H1 (cell line): ENCODE measurements at regions not wholly inside any gene's neighbourhood (a gene's known extent, or its start where the extent isn't known, plus 50 kb on each side); places are given as distances from the start of the nearest gene placed in this dataset.

Experiments
- CTCF ChIA-PET: fragments of 300-600 bp; sonication (Branson Sonifier 250); formaldehyde crosslinking; loops from one replicate; lab custom pipeline; 2021; ENCODE audit not compliant: partially characterized antibody; lab: Charles Lee
- POLR2A ChIA-PET: fragments of 300-600 bp; sonication (Branson Sonifier 250); formaldehyde crosslinking; loops from one replicate; lab custom pipeline; 2021; ENCODE audit warnings: inconsistent platforms; ENCODE audit not compliant: partially characterized antibody; lab: Charles Lee
- DNase-seq, 2 experiments: peaks; one replicate each; pipeline versions ENCODE4 v3.0.0 to v3.0.0-alpha.2; 2010 to 2022; ENCODE audit warnings: low spot score in 2 of 2, low read depth in 1 of 2, mixed read lengths in 1 of 2
- FAIRE-seq: peaks from 2 replicates; lab custom pipeline; 2011; peaks lifted over from hg19 to GRCh38; lab: Jason Lieb, UNC
- H2AFZ ChIP-seq: 2 replicates; pipeline ENCODE4 v1.8.1; 2012; ENCODE audit warnings: low read length, inconsistent platforms
- H2AK5ac ChIP-seq: 2 replicates; pipeline ENCODE4 v1.6.1; 2013; ENCODE audit warnings: low read depth, low read length
- H2BK120ac ChIP-seq: replicated peaks from 2 replicates; pipeline ENCODE3; 2013; ENCODE audit warnings: low read depth, low read length, inconsistent platforms
- H2BK12ac ChIP-seq: 2 replicates; pipeline ENCODE4 v1.6.1; 2013; ENCODE audit warnings: low read depth, low read length
- H2BK15ac ChIP-seq: 2 replicates; pipeline ENCODE4 v1.6.1; 2013; ENCODE audit warnings: low read length
- H2BK20ac ChIP-seq: 2 replicates; pipeline ENCODE4 v1.6.1; 2013; ENCODE audit warnings: low read length
- H2BK5ac ChIP-seq: 2 replicates; pipeline ENCODE4 v1.6.1; 2013; ENCODE audit warnings: low read depth, low read length
- H3K14ac ChIP-seq: 2 replicates; pipeline ENCODE4 v1.6.1; 2013; ENCODE audit warnings: inconsistent platforms; ENCODE audit not compliant: insufficient read length
- H3K18ac ChIP-seq: 2 replicates; pipeline ENCODE4 v1.6.1; 2013; ENCODE audit warnings: low read length; ENCODE audit errors: extremely low read depth
- H3K23ac ChIP-seq: 2 replicates; pipeline ENCODE4 v1.6.1; 2013; ENCODE audit warnings: inconsistent platforms; ENCODE audit not compliant: insufficient read length
- H3K23me2 ChIP-seq: 2 replicates; pipeline ENCODE4 v1.6.1; 2013; ENCODE audit warnings: low read depth, low read length
- H3K27ac ChIP-seq: 2 replicates; pipeline ENCODE4 v1.6.1; 2011; ENCODE audit warnings: low read depth, low read length, inconsistent platforms
- H3K27me3 ChIP-seq, 4 experiments: replicated peaks in 1 of 4; 1 replicate in 1 of 4; 2 replicates in 3 of 4; pipeline versions ENCODE4 v1.6.1 to v1.8.1; 2011 to 2013; ENCODE audit warnings: low read length in 3 of 4, mild to moderate bottlenecking in 3 of 4, inconsistent platforms in 2 of 4, mixed read lengths in 2 of 4, moderate library complexity in 1 of 4; ENCODE audit not compliant: control insufficient read depth in 3 of 4, insufficient read depth in 3 of 4; ENCODE audit errors: extremely low read depth in 1 of 4
- H3K36me3 ChIP-seq, 4 experiments: 2 replicates each; pipeline versions ENCODE4 v1.6.1 to v1.8.1; 2011 to 2013; ENCODE audit warnings: mild to moderate bottlenecking in 4 of 4, low read length in 3 of 4, moderate library complexity in 2 of 4, control low read depth in 1 of 4, inconsistent platforms in 1 of 4; ENCODE audit not compliant: insufficient read depth in 4 of 4, control insufficient read depth in 2 of 4
- H3K4ac ChIP-seq: replicated peaks from 2 replicates; pipeline ENCODE3; 2013; ENCODE audit warnings: low read length, low read depth, mixed read lengths, inconsistent platforms; ENCODE audit not compliant: insufficient read length
- H3K4me1 ChIP-seq, 4 experiments: replicated peaks in 1 of 4; 1 replicate in 1 of 4; 2 replicates in 3 of 4; pipeline versions ENCODE4 v1.6.1 to v1.8.1; 2011 to 2013; ENCODE audit warnings: low read length in 3 of 4, inconsistent platforms in 2 of 4, mixed read lengths in 1 of 4; ENCODE audit not compliant: insufficient read depth in 4 of 4, control insufficient read depth in 3 of 4
- H3K4me2 ChIP-seq, 2 experiments: 2 replicates each; pipeline versions ENCODE4 v1.6.1 to v1.8.1; 2011 to 2013; ENCODE audit warnings: low read depth in 2 of 2, low read length in 2 of 2, control low read depth in 1 of 2, inconsistent platforms in 1 of 2, mild to moderate bottlenecking in 1 of 2; ENCODE audit not compliant: insufficient read depth in 1 of 2
- H3K4me3 ChIP-seq, 4 experiments: fragments of 200-600, 300-600 bp in 1 of 4; sonication (generic), shearing (Covaris generic), sonication (Bioruptor Twin) in 1 of 4; 2 replicates each; pipeline versions ENCODE4 v1.5.1 to v1.8.1; 2011 to 2016; ENCODE audit warnings: low read length in 4 of 4, low read depth in 3 of 4, control low read depth in 2 of 4, inconsistent platforms in 2 of 4, mild to moderate bottlenecking in 2 of 4, mixed read lengths in 1 of 4, moderate library complexity in 1 of 4; ENCODE audit not compliant: insufficient read depth in 2 of 4; ENCODE audit errors: extremely low read depth in 1 of 4
- H3K56ac ChIP-seq: replicated peaks from 2 replicates; pipeline ENCODE3; 2013; ENCODE audit warnings: low read depth, mild to moderate bottlenecking, mixed read lengths, low read length, inconsistent platforms; ENCODE audit not compliant: insufficient read length
- H3K79me1 ChIP-seq: 2 replicates; pipeline ENCODE4 v1.6.1; 2013; ENCODE audit warnings: low read depth, low read length, control low read depth
- H3K79me2 ChIP-seq, 2 experiments: 2 replicates each; pipeline versions ENCODE4 v1.6.1 to v1.8.1; 2012 to 2013; ENCODE audit warnings: low read length in 2 of 2, mild to moderate bottlenecking in 2 of 2, inconsistent platforms in 1 of 2; ENCODE audit not compliant: insufficient read depth in 2 of 2, control insufficient read depth in 1 of 2
- H3K9ac ChIP-seq, 4 experiments: replicated peaks in 1 of 4; 1 replicate in 1 of 4; 2 replicates in 3 of 4; pipeline versions ENCODE4 v1.6.1 to v1.8.1; 2011 to 2013; ENCODE audit warnings: low read depth in 3 of 4, low read length in 3 of 4, control low read depth in 2 of 4, mild to moderate bottlenecking in 2 of 4, moderate library complexity in 2 of 4, inconsistent platforms in 1 of 4; ENCODE audit errors: extremely low read depth in 1 of 4
- H3K9me3 ChIP-seq, 2 experiments: 2 replicates each; pipeline versions ENCODE4 v1.6.1 to v1.8.1; 2012 to 2013; ENCODE audit warnings: mild to moderate bottlenecking in 2 of 2, moderate library complexity in 2 of 2, control low read depth in 1 of 2, inconsistent platforms in 1 of 2, low read depth in 1 of 2, low read length in 1 of 2, mixed read lengths in 1 of 2; ENCODE audit not compliant: insufficient read depth in 2 of 2
- H4K20me1 ChIP-seq, 2 experiments: replicated peaks in 1 of 2; 2 replicates each; pipeline versions ENCODE3 to v1.8.1; 2011 to 2013; ENCODE audit warnings: inconsistent platforms in 2 of 2, low read length in 2 of 2, mild to moderate bottlenecking in 1 of 2; ENCODE audit not compliant: insufficient read depth in 2 of 2, control insufficient read depth in 1 of 2
- H4K5ac ChIP-seq: 2 replicates; pipeline ENCODE4 v1.6.1; 2013; ENCODE audit warnings: low read length, low read depth, mixed read lengths, inconsistent platforms; ENCODE audit not compliant: insufficient read length
- H4K8ac ChIP-seq: 2 replicates; pipeline ENCODE4 v1.8.0; 2013; ENCODE audit warnings: mild to moderate bottlenecking, moderate library complexity, low read length, inconsistent platforms; ENCODE audit not compliant: insufficient read depth; ENCODE audit errors: extremely low read depth
- H4K91ac ChIP-seq: replicated peaks from 2 replicates; pipeline ENCODE3; 2013; ENCODE audit warnings: low read length, mixed read lengths, inconsistent platforms; ENCODE audit not compliant: insufficient read length
- BACH1 ChIP-seq: IDR thresholded peaks from 2 replicates; pipeline ENCODE4 v1.6.1; 2012; ENCODE audit warnings: low read length, improper control_type of control experiment
- BCL11A ChIP-seq, 2 experiments: IDR thresholded peaks; one replicate each; pipeline ENCODE4 v1.6.1; 2011; ENCODE audit warnings: low read depth in 2 of 2, low read length in 2 of 2, mild to moderate bottlenecking in 2 of 2
- CBX5 ChIP-seq: fragments of 300-800, 300-1000 bp; sonication (generic); IDR thresholded peaks from 2 replicates; pipeline ENCODE4 v1.7.1; 2016; ENCODE audit warnings: antibody characterized with exemption, low read length, low read depth
- NANOG ChIP-seq: IDR thresholded peaks from 2 replicates; pipeline ENCODE4 v1.6.1; 2011; ENCODE audit warnings: low read length, low read depth, mild to moderate bottlenecking, inconsistent platforms; ENCODE audit not compliant: insufficient read depth, poor library complexity, severe bottlenecking
- POU5F1 ChIP-seq: IDR thresholded peaks from 2 replicates; pipeline ENCODE4 v1.6.1; 2011; ENCODE audit warnings: low read depth, mild to moderate bottlenecking, low read length, moderate library complexity
- TBP ChIP-seq: IDR thresholded peaks from 2 replicates; pipeline ENCODE4 v1.6.1; 2011; ENCODE audit warnings: low read depth, low read length, improper control_type of control experiment
- WGBS, 2 experiments: shearing (Covaris generic) in 1 of 2; methylation state at CpG; one replicate each; pipeline versions ENCODE4 v1.1.6 to v1.1.7; 2013 to 2015; ENCODE audit warnings: low lambda C conversion rate in 2 of 2, mixed read lengths in 2 of 2, inconsistent platforms in 1 of 2, low coverage in 1 of 2, missing lambda C conversion rate in 1 of 2; ENCODE audit not compliant: insufficient replicate concordance in 2 of 2, insufficient coverage in 1 of 2, insufficient read length in 1 of 2; ENCODE audit errors: extremely low coverage in 1 of 2, missing lambda C conversion rate in 1 of 2; 5-methylcytosine and 5-hydroxymethylcytosine counted together

DNA sequence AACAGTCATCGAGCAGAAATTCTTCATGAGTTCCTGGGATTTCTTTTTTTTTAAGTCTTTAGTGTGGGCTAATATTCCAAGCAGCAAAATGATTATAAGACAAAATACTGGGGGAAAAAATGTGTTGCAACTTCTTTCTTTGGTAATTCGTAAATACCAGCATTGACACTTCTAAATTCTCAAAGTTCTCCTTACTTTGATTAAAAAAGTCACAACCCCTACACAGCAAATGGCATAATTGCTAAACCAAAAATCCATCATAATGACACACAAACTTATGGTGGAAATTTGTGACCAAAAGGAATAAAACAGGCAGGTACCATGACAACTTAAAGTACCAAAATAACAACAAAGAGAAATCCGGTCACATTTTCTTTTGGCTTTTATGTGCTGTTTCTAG lies 585.2 kb upstream of the PKN2 start:
- no peak overlapping the region for H3K4me3 ChIP-seq
- no peak overlapping the region for H3K56ac ChIP-seq
- H3K79me2 ChIP-seq, result no peaks in the 10 kb centered on the region
- no peak overlapping the region for H2BK5ac ChIP-seq
- no peak overlapping the region for H3K4me2 ChIP-seq
- no peak overlapping the region for H3K27ac ChIP-seq
- no peak overlapping the region for H3K23ac ChIP-seq
- DNase-seq (no peak), FAIRE-seq (no peak)
- no peak overlapping the region for H3K4ac ChIP-seq
- H2AK5ac ChIP-seq, result no peak overlapping the region
- H2AFZ ChIP-seq, result no peak overlapping the region
- no peak overlapping the region for H2BK120ac ChIP-seq
- H3K36me3 ChIP-seq, result no peaks in the 10 kb centered on the region
- H3K4me1 ChIP-seq, result no peaks in the 10 kb centered on the region
- no peak overlapping the region for H2BK12ac ChIP-seq
- H2BK15ac ChIP-seq, result no peak overlapping the region
- ChIA-PET POLR2A (no interaction called here), CTCF (no interaction called here)
- no peak overlapping the region for H3K18ac ChIP-seq
- TF ChIP-seq TBP, result no peak
- no peak for TF ChIP-seq POU5F1
- no peak for TF ChIP-seq CBX5
- no peak for TF ChIP-seq BCL11A (IDR thresholded peaks at IDR 0.05; ENCODE audit: low read depth in 2 of 2, low read length in 2 of 2)
- TF ChIP-seq NANOG, result no peak
- TF ChIP-seq BACH1, result no peak
- no peak overlapping the region for H4K5ac ChIP-seq
- H3K23me2 ChIP-seq, result no peaks in the 10 kb centered on the region
- H3K9me3 ChIP-seq, result no peaks in the 10 kb centered on the region
- H3K9ac ChIP-seq, result no peak overlapping the region
- no peak overlapping the region for H2BK20ac ChIP-seq
- no peak overlapping the region for H4K8ac ChIP-seq
- no peaks in the 10 kb centered on the region for H3K79me1 ChIP-seq
- no peak overlapping the region for H4K91ac ChIP-seq
- H3K14ac ChIP-seq, result no peak overlapping the region
- 90% methylated on average over 3 of the region's 3 CpGs; no CpG with 5 or more reads in 1 of the 2 experiments for WGBS, 2 experiments
- peaks cover 0 to 1% (median 0%) of the 10 kb centered on the region in 4 experiments; a peak in 1 of 7 replicates for H3K27me3 ChIP-seq
- H4K20me1 ChIP-seq, result no peaks in the 10 kb centered on the region
